MCF 10A (cell line): ENCODE measurements at regions not wholly inside any gene's neighbourhood (a gene's known extent, or its start where the extent isn't known, plus 50 kb on each side); places are given as distances from the start of the nearest gene placed in this dataset.
A peak's percentile ranks its signal among the peaks of the same experiment; 100 is the strongest.

Experiments used
- BruUV-seq: library from RNA; stranded (reverse); fragments of 400-500 nt; replicated peaks from 2 replicates; lab custom pipeline; 2021; lab: Mats Ljungman, UMichigan
- CTCF ChIA-PET: fragments of 300-600 bp; sonication (Branson Sonifier 250); formaldehyde crosslinking; extraction: SDS; loops from one replicate; lab custom pipeline; 2021; ENCODE audit warnings: antibody characterized with exemption, inconsistent platforms; lab: Yijun Ruan, JAX
- POLR2A ChIA-PET: fragments of 300-600, 350-650 bp; sonication (Branson Sonifier 250); formaldehyde crosslinking; extraction: SDS; loops from one replicate; lab custom pipeline; 2020; ENCODE audit warnings: antibody characterized with exemption, inconsistent platforms; lab: Yijun Ruan, JAX
- DNase-seq: peaks from one replicate; pipeline ENCODE4 v3.0.0-alpha.2; 2018; ENCODE audit not compliant: unreplicated experiment
- H3K27ac Mint-ChIP-seq: one replicate; pipeline ENCODE4 v1.8.0; 2022; ENCODE audit warnings: mild to moderate bottlenecking, low read depth, mixed read lengths; ENCODE audit not compliant: unreplicated experiment
- H3K27me3 Mint-ChIP-seq: one replicate; pipeline ENCODE4 v1.8.0; 2022; ENCODE audit warnings: mixed read lengths; ENCODE audit not compliant: insufficient read depth, unreplicated experiment
- H3K36me3 Mint-ChIP-seq: one replicate; pipeline ENCODE4 v1.8.0; 2022; ENCODE audit warnings: mild to moderate bottlenecking, moderate library complexity, mixed read lengths; ENCODE audit not compliant: insufficient read depth, unreplicated experiment
- H3K4me1 Mint-ChIP-seq: one replicate; pipeline ENCODE4 v1.8.0; 2022; ENCODE audit warnings: mixed read lengths; ENCODE audit not compliant: insufficient read depth, unreplicated experiment
- H3K4me3 Mint-ChIP-seq: one replicate; pipeline ENCODE4 v1.8.0; 2022; ENCODE audit warnings: mild to moderate bottlenecking, moderate library complexity, mixed read lengths; ENCODE audit not compliant: unreplicated experiment
- H3K9me3 Mint-ChIP-seq: one replicate; pipeline ENCODE4 v1.8.0; 2022; ENCODE audit warnings: mixed read lengths; ENCODE audit not compliant: unreplicated experiment
- CTCF ChIP-seq: fragments of 200-600 bp; IDR thresholded peaks from one replicate; pipeline ENCODE4 v1.8.0; 2022; ENCODE audit warnings: antibody characterized with exemption, mild to moderate bottlenecking; ENCODE audit not compliant: unreplicated experiment
- intact Hi-C: fragments of 100-400 bp; cut with micrococcal nuclease; formaldehyde crosslinking; loops from 2 replicates; pipeline ENCODE4 v1.14.1; 2022

GRCh38 chr1:220979371-220979770, 100.1 kb downstream of the HLX start:
- no peak for DNase-seq
- no peaks in the 10 kb centered on the region for H3K4me1 Mint-ChIP-seq
- no peak overlapping the region for H3K4me3 Mint-ChIP-seq
- no peak for TF ChIP-seq CTCF
- no peaks in the 10 kb centered on the region for H3K36me3 Mint-ChIP-seq
- POLR2A ChIA-PET, result no interaction called here
- no peak overlapping the region for H3K27ac Mint-ChIP-seq
- no peaks in the 10 kb centered on the region for H3K27me3 Mint-ChIP-seq
- H3K9me3 Mint-ChIP-seq, result no peaks in the 10 kb centered on the region
- intact Hi-C loops, result no loop called here
- CTCF ChIA-PET, result interaction anchor here (0.6 to 0.7 kb wide), 2 partner anchors 27 to 183 kb away, joined by 3 read pairs; no protein-coding TSS in a partner anchor
- no TSS peak for BruUV-seq

GRCh38 chr1:220982686-220983085, 103.4 kb downstream of the HLX start:
- TF ChIP-seq CTCF, result no peak
- no peaks in the 10 kb centered on the region for H3K27me3 Mint-ChIP-seq
- no peaks in the 10 kb centered on the region for H3K4me1 Mint-ChIP-seq
- H3K27ac Mint-ChIP-seq, result no peak overlapping the region
- ChIA-PET CTCF (no interaction called here), POLR2A (interaction anchor here (0.6 kb wide), 1 partner anchor 11 kb away, joined by 5 read pairs; no protein-coding TSS in a partner anchor)
- no peaks in the 10 kb centered on the region for H3K36me3 Mint-ChIP-seq
- DNase-seq, result no peak
- no peaks in the 10 kb centered on the region for H3K9me3 Mint-ChIP-seq
- intact Hi-C loops, result no loop called here
- BruUV-seq, result no TSS peak
- H3K4me3 Mint-ChIP-seq, result no peak overlapping the region

- ChIA-PET POLR2A (no interaction called here), CTCF (no interaction called here)
- Mint-ChIP-seq H3K4me3 (no peak overlapping the region), H3K9me3 (no peaks in the 10 kb centered on the region), H3K27me3 (no peaks in the 10 kb centered on the region), H3K36me3 (no peaks in the 10 kb centered on the region), H3K27ac (no peak overlapping the region), H3K4me1 (no peaks in the 10 kb centered on the region)
- no TSS peak for BruUV-seq
- intact Hi-C loops, result no loop called here
- peak; percentile 20 for DNase-seq
- peak; percentile 14 for TF ChIP-seq CTCF
These were observed 104.8 kb downstream of the HLX start for GRCh38 chr1:220983877-220984635.

GRCh38 chr1:220990427-220991339, 111.4 kb downstream of the HLX start:
- no TSS peak for BruUV-seq
- ChIA-PET CTCF (interaction anchor here (0.6 to 1.1 kb wide), 9 partner anchors 9 to 1231 kb away, joined by 3 to 4 read pairs (median 3); no protein-coding TSS in a partner anchor), POLR2A (interaction anchor here (1.2 kb wide), 1 partner anchor 9 kb away, joined by 3 read pairs; no protein-coding TSS in a partner anchor)
- peaks cover 10% of the 10 kb centered on the region for H3K27me3 Mint-ChIP-seq
- peak; percentile 32 for TF ChIP-seq CTCF
- H3K4me3 Mint-ChIP-seq, result no peak overlapping the region
- H3K36me3 Mint-ChIP-seq, result no peaks in the 10 kb centered on the region
- peak; percentile 79 for DNase-seq
- intact Hi-C loops, result loop anchor here (1.0 kb wide), 3 partner anchors 82 to 213 kb away; no protein-coding TSS in a partner anchor
- H3K9me3 Mint-ChIP-seq, result no peaks in the 10 kb centered on the region
- H3K27ac Mint-ChIP-seq, result no peak overlapping the region
- peaks cover 15% of the 10 kb centered on the region for H3K4me1 Mint-ChIP-seq
